ENCODE measurements at regions not wholly inside any gene's neighbourhood (a gene's known extent, or its start where the extent isn't known, plus 50 kb on each side); places are given as distances from the start of the nearest gene placed in this dataset.

- TF ChIP-seq CTCF (conservative IDR thresholded peaks at IDR 0.05 in 1 of 2, IDR thresholded peaks at IDR 0.05 in 1 of 2; ENCODE audit: low read depth in 1 of 2, low read length in 2 of 2) = no peak
- TF ChIP-seq EZH2 (IDR thresholded peaks at IDR 0.05; ENCODE audit: low read length, missing control alignments) = no peak
Observed at GRCh38 chr5:25990771-25991170, 1047.6 kb downstream of the CDH9 start.
